ENCODE measurements at regions not wholly inside any gene's neighbourhood (a gene's known extent, or its start where the extent isn't known, plus 50 kb on each side); places are given as distances from the start of the nearest gene placed in this dataset.

DNA sequence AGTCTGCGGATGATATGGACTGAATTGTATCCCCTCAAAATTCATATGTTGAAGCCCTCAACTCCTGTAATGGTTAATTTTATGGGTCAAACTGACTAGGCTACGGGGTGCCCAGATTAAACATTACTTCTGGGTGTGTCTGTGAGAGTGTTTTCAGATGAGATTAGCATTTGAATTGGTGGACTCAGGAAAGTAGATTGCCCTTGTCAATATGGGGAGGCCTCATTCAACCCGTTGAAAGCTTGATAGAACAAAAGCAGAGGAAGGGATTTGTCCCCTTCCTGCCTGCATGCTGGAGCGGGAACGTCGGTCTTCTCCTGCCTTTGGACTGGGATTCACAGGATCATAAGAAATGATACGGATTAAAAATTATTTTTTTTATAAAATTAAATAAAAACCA lies 84.5 kb downstream of the BBS10 start:
- in situ Hi-C loops (cut with HindIII; ENCODE audit: low pct_unique_long_range_greater_than_20kb, low sequenced_read_pairs): no loop called here
- no peak for DNase-seq (ENCODE audit: low read depth, low spot score)

DNA sequence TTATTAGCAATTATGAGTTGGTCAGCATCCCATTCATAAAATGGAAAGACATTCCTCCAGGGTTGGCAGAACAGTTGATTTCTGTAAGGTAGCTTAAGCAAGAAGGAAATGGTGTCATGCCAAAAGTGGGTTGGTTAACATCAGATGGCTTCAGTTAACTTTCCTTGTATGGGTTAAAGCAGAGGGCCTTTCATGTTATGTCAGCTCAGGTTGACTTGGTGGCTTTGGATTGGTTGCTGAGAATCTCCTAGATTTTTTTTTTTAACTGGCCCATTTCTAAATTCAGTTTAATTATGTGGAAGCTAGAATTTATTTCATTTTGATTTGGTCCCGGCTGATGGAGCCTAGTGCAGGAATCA lies 87.8 kb downstream of the BBS10 start:
- no peak for DNase-seq (ENCODE audit: low read depth, low spot score)
- in situ Hi-C loops (cut with HindIII; ENCODE audit: low pct_unique_long_range_greater_than_20kb, low sequenced_read_pairs): no loop called here

DNA sequence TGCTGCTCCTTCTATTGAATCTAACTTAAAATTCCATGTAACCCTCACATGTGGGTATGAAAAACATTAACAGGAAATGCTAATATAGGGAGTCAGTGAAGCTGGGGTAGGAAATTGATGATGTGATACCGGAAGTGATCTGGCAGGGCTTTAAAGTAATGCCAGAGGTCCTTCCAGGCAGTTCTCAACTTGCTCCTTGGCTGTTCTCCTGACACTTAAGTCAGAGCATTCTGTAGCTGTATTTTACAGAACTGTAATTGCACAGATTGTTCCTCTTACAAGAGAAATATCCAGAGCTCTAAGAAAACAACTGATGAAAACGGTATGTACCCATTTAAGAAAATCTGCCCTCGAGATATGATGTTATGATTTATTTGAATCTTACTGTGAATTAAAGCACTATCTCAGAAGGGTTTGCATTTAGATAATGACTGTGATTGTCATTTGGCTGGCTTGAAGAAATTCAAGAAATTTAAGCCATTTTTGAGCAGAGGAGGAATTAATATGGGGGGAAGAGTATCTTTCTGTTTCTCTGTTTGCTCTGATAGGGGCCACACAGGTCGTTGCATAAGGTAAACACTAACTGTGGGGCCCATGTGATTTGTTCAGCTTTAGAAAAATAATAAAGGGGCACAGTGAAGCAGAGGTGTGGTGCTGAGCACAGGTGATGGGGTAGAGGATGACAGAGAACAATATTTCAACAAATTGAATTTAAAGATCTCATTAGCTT lies 88.4 kb downstream of the BBS10 start:
- DNase-seq (ENCODE audit: low read depth, low spot score): no peak

DNA sequence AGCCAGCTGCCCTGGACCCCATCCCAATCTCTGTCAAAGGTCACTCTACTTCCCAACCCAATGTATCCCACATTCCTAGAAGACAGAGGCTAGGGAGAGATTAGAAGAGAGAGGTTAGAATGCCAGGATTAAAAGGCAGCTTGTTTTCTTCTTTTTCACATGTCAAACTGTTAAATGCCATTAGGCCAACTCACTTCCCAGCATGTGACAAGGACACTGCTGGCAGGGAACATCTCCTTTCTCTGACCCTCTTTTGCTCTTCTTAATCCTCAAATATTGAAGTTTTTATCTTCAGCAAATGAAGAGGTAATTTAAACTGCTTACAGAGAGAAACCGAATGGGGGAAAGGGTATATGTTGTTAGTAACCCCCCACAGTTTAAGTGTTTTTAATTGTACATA lies 89.1 kb downstream of the BBS10 start:
- in situ Hi-C loops (cut with HindIII; ENCODE audit: low pct_unique_long_range_greater_than_20kb, low sequenced_read_pairs): no loop called here
- no peak for DNase-seq (ENCODE audit: low read depth, low spot score)

More for the DNA sequence above, 88.4 kb downstream of the BBS10 start:
- in situ Hi-C loops (cut with HindIII; ENCODE audit: low pct_unique_long_range_greater_than_20kb, low sequenced_read_pairs): no loop called here

DNA sequence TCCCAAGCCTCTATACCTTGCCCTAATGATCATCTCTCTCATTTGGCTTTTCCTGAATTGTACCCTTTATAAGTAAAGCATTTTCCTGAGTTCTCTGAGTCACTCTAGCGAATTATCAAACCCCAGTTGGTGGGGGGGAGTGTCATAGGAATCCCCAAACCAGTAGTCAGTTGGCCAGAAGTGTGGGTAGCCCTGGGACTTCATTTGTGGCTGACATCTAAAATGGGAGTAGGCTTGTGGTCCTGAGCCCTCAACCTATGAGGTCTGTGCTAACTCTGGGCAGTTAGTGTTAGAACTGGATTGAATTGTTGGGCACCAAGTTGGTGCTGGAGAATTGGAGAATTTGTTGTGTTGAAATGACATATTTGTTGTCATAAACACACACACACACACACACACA lies 91.3 kb downstream of the BBS10 start:
- DNase-seq (ENCODE audit: low read depth, low spot score): no peak
- in situ Hi-C loops (cut with HindIII; ENCODE audit: low pct_unique_long_range_greater_than_20kb, low sequenced_read_pairs): no loop called here

DNA sequence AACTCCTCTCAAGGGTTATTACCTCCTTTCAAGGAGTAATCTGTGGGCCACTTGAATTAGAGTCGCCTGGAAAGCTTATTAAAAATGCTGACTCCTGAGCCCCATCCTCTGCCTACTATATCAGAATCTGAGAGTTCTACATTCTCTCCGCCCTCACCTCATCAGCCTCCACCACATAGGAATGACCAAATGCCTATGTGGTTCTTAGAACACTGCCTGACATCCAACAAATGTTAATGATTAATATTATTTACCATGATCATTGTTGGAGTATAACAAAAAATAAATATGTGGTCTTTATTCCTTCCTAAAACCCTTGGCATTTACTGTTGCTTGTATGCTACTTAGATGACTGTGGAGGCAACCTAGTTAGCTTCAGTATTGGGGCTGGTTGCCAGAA lies 91.9 kb downstream of the BBS10 start:
- in situ Hi-C loops (cut with HindIII; ENCODE audit: low pct_unique_long_range_greater_than_20kb, low sequenced_read_pairs): no loop called here
- no peak for DNase-seq (ENCODE audit: low read depth, low spot score)

DNA sequence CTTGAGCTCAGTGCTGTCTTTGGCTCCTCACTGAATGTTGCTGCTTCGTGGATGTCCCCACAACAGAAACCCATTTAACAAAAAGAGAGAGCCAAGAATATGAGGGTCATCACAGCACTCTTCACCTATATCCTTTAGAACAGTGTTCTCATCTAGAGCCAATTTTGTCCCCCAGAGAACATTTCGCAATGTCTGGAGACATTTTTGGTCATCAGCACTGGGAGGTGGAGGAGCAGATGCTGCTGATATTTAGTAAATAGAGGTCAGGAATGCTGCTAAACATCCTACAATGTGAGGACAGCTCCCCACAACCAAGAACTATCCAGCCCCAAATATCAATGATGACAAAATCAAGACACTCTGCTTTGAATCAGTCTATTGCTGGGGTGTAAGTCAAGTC lies 92.5 kb downstream of the BBS10 start:
- DNase-seq (ENCODE audit: low read depth, low spot score): no peak
- in situ Hi-C loops (cut with HindIII; ENCODE audit: low pct_unique_long_range_greater_than_20kb, low sequenced_read_pairs): no loop called here

DNA sequence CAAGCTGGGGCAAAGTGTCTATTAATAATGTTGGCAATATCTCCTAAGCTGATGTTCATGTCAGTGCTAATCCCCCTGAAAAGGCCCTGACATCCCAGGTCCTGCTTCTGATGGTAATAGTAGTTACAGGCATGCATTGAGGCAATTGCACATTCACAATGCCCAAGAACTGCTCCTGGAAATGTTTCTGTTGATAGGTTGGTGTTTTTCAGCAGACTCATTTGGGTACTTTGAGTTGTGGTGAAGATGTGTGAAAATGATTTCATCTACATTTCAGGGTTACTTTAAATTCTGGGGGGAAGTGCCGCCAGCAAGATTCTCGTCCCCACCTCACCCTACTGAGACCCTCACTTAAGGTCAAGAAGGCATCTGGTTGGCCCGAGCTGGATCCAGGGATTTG lies 92.9 kb downstream of the BBS10 start:
- in situ Hi-C loops (cut with HindIII; ENCODE audit: low pct_unique_long_range_greater_than_20kb, low sequenced_read_pairs): no loop called here
- no peak for DNase-seq (ENCODE audit: low read depth, low spot score)

DNA sequence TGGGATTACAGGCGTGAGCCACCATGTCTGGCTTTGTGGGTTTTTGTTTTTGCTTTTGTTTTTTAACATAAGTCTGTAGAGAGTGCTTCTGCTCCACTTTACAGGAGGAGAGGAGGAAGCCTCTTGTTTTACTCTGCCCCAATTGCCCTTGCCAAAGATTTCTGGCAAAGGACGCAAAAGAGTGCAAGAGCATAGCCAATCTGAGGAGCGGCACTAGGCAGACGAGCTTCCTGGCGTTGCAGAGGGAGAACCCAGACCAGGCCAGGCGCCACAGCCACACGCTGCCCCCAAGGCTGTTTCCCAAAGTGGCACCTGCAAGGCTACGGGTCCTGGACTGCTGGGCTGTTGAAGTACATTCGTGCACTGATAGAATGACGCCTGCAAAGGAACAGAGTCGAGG lies 96.2 kb downstream of the BBS10 start:
- in situ Hi-C loops (cut with HindIII; ENCODE audit: low pct_unique_long_range_greater_than_20kb, low sequenced_read_pairs): no loop called here
- no peak for DNase-seq (ENCODE audit: low read depth, low spot score)

DNA sequence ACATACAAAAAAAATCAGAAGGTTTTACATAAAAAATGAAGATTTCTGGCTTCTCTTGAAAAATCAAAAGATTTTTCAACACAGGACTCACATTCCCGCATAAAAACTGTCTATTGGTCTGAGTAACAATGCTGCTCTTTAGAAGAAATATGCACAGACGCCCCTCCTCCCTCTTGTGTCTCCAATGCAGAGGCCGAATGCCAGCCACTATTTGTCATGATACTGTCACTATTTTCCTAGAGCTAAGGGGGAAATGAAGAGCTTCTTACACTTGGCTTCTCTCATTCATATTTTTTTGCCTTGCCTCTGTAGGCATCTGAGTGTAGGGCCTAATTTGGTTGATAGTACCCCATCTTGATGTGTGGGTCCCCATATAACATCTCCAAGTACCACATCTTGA lies 98.0 kb downstream of the BBS10 start:
- no peak for DNase-seq (ENCODE audit: low read depth, low spot score)
- in situ Hi-C loops (cut with HindIII; ENCODE audit: low pct_unique_long_range_greater_than_20kb, low sequenced_read_pairs): no loop called here

DNA sequence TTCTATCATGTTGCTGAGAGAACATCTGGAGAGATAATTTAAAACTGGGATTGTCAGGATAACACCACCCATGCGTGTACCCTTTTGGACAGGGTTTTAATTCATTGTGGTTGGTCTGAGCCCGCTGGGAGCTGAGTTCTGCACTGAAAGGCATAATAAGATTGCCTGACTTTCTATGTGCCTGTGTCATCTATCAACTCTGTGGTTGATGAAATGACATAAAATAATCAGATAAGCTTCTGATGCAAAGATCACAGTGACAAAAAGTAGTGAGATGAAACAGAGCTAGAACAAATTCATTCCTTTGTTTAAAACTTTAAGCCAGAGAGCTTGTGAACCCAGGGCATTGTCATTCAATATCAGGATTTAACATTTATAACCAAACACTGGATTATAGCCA lies 98.7 kb downstream of the BBS10 start:
- in situ Hi-C loops (cut with HindIII; ENCODE audit: low pct_unique_long_range_greater_than_20kb, low sequenced_read_pairs): no loop called here
- DNase-seq (ENCODE audit: low read depth, low spot score): no peak

DNA sequence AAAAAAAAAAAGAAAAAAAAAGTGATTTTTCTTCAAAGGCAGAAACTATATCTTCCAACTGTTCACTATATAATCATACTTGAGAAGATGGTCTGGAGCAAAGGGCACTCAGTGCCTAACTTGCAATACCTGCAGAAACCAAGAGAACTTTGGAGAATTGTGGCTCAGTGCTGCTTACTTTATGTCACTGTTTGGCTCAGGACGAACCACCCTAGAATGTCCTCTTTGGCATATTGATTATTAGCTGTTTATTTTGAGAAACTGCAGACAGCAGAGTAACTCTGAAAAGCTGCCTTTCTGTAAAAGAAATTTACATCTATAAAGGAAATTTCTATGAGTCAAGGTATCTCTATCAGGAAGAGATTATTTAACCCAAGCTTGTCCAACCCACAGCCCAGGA lies 100.2 kb downstream of the BBS10 start:
- DNase-seq (ENCODE audit: low read depth, low spot score): no peak
- in situ Hi-C loops (cut with HindIII; ENCODE audit: low pct_unique_long_range_greater_than_20kb, low sequenced_read_pairs): no loop called here

DNA sequence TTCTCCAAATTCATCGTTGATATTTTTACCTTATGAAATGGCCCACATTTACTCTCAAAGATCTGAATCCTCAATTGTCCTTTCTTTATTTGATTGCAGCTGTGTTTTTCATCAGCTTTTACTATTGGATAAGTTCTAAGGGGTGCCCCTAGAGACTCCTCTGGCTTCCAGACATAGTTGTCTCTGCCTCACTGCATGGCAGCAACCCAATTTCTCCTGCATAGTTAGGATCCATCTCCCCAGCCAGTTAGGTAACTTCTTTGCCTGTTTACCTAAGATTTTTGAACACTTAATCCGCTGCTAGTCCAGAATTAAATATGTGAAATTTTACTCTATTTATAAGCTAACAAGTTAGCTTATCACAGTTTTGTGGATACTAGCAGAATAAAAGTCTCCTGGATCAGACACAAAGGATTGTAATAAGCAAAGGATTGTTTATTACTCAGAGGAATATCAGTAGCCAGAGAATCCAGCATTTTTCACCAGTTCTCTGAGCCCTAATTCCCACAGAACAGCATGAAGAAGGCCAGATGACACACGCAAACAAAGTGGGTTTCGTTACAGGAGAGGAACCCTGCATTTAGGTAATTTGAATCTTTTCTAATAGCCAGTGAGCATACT lies 101.1 kb downstream of the BBS10 start:
- in situ Hi-C loops (cut with HindIII; ENCODE audit: low pct_unique_long_range_greater_than_20kb, low sequenced_read_pairs): no loop called here
- no peak for DNase-seq (ENCODE audit: low read depth, low spot score)

DNA sequence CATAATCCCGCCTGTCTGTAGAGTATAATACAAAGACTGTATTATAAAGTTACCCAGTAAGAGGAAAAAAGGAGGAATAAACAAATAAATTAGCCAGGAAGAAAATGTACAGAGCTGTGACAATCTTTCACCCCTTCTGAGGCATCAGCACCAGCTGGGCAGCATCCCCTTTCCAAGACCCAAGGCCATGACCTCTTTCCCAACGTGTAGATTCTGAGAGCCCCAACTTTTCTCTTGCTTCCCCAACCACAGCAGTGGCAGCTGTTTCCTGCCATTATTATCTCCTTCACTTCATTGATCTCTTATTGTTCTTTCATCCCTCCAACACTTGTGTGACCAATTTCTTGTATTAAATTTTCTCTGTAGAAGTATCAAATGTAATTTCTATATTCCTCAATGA lies 101.6 kb downstream of the BBS10 start:
- no peak for DNase-seq (ENCODE audit: low read depth, low spot score)
- in situ Hi-C loops (cut with HindIII; ENCODE audit: low pct_unique_long_range_greater_than_20kb, low sequenced_read_pairs): no loop called here

DNA sequence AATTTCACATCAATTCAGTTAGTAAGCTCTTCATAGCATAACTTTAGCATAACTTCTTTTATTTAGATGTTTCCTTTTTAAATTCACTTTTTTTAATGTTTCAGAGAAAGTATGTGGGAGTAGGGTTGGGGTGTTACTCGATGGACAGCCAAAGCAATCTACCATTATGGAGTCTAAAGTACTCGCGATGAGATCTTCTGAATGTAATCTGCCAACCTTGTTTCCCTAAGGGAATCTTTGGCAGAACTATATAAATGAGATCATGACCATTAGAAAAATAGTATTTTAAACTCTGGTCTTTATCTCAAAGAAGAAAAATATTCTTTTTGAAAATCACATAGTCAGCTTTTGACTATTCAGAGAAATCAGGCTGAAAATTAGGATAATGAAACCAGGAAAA lies 103.9 kb downstream of the BBS10 start:
- DNase-seq (ENCODE audit: low read depth, low spot score): no peak
- in situ Hi-C loops (cut with HindIII; ENCODE audit: low pct_unique_long_range_greater_than_20kb, low sequenced_read_pairs): no loop called here

DNA sequence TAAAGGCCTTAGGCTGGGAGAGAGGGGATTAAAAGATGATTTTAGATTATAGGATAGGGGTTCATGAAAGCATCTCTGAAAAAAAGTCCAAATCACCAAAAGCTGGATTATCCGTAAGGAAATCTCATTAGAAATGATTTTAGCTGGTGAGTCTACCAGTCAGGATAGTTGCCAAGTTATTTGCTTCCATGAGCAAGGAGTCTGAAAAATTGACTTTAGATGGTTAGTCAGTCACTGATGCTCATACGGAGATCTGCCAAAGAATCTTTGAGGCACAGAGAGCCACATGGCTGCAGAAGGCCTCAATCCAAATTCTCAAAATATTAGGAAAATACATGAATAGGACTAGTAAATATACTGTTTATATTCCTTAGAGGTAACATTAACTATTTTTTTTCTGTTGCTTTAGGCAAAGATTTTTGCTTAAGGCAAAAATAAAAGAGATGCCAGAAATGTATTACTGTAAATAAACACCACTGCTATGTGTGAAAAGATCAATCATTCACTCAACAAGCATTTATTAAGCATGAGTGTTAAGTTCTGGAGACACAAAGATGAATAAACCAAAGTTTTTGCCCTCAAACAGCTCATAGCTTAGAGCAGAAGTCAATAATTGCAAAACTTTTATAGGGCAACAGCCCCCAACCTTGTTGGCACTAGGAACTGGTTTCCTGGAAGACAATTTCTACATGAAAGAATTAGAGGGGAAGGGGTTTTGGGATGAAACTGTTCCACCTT lies 105.2 kb downstream of the BBS10 start:
- in situ Hi-C loops (cut with HindIII; ENCODE audit: low pct_unique_long_range_greater_than_20kb, low sequenced_read_pairs): no loop called here
- DNase-seq (ENCODE audit: low read depth, low spot score): no peak

DNA sequence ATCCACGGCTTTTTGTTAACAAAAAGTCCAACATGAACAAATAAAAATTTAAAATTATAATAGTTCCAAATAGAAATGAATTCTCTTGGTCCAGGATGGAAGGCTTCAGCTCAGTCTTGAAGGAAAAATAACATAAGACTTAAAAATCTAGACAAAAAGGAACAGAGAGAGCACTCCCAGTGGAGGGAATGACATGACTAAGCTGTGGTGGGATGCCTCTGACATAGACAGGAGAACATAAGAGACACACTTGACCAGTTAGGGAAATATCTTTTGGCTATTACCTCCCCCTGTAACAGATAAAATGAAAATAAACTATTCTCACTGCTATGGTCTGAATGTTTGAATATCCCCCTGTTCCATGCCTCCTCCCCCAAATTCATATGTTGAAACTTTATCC lies 106.8 kb downstream of the BBS10 start:
- no peak for DNase-seq (ENCODE audit: low read depth, low spot score)

DNA sequence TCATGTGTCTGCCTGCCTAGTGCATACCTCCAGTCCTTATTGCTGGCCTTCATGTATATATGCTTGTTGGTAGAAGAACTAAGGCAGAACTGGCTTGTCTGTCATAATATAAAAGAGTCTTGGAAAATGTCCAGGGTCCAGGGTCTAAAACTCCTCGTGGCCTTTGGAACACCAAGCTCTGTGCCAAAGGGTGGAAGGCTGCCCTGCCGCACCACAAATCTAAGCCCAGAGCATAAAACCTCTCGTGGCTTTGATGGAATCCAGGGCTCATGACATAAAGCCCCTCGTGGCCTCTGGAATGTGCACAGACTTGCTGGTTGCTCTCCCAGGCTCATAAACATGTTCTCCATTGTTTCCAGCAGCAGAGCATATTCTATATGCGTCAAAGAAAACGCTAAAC lies 107.9 kb downstream of the BBS10 start:
- peak; percentile 14 for DNase-seq (ENCODE audit: low read depth, low spot score)

More for the DNA sequence above, 106.8 kb downstream of the BBS10 start:
- in situ Hi-C loops (cut with HindIII; ENCODE audit: low pct_unique_long_range_greater_than_20kb, low sequenced_read_pairs): no loop called here

DNA sequence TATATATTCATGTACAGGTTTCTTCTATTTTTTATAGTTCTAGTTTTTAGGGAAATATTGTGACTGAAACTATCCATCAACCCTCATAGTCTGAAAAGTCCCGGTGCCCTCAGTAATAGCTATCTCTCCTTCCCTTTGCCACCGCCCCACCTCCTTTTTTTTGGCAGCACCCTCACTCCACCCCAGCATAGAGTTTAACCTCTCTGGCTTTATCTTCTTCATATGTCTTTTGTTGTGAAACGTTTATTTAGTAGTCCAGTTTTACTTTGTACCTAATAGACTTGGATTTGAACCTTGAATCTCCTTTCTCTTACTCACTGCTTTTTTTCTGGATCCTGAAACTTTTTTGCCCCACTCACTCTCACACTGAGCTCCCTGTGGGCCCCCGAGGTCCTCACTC lies 109.5 kb downstream of the BBS10 start:
- DNase-seq (ENCODE audit: low read depth, low spot score): no peak
- in situ Hi-C loops (cut with HindIII; ENCODE audit: low pct_unique_long_range_greater_than_20kb, low sequenced_read_pairs): no loop called here

More for the DNA sequence above, 107.9 kb downstream of the BBS10 start:
- in situ Hi-C loops (cut with HindIII; ENCODE audit: low pct_unique_long_range_greater_than_20kb, low sequenced_read_pairs): no loop called here
